ENCODE measurements at regions not wholly inside any gene's neighbourhood (a gene's known extent, or its start where the extent isn't known, plus 50 kb on each side); places are given as distances from the start of the nearest gene placed in this dataset.

GRCh38 chr12:111029305-111029704, 108.9 kb upstream of the MYL2 start:
- in situ Hi-C loops (cut with HindIII; ENCODE audit: low pct_ligation_motif_present, low sequenced_read_pairs): no loop called here
- TF ChIP-seq, protein P1, sequence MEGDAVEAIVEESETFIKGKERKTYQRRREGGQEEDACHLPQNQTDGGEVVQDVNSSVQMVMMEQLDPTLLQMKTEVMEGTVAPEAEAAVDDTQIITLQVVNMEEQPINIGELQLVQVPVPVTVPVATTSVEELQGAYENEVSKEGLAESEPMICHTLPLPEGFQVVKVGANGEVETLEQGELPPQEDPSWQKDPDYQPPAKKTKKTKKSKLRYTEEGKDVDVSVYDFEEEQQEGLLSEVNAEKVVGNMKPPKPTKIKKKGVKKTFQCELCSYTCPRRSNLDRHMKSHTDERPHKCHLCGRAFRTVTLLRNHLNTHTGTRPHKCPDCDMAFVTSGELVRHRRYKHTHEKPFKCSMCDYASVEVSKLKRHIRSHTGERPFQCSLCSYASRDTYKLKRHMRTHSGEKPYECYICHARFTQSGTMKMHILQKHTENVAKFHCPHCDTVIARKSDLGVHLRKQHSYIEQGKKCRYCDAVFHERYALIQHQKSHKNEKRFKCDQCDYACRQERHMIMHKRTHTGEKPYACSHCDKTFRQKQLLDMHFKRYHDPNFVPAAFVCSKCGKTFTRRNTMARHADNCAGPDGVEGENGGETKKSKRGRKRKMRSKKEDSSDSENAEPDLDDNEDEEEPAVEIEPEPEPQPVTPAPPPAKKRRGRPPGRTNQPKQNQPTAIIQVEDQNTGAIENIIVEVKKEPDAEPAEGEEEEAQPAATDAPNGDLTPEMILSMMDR (IDR thresholded peaks at IDR 0.05; ENCODE audit: low read depth, low read length, missing control alignments): no peak
- no peak for DNase-seq
- peaks cover 28% of the 10 kb centered on the region for H3K27me3 ChIP-seq (replicated peaks)
- no peak overlapping the region for H3K27ac ChIP-seq
- H3K4me3 ChIP-seq (ENCODE audit: low read depth, low read length): no peak overlapping the region
- no peaks in the 10 kb centered on the region for H3K36me3 ChIP-seq (replicated peaks)

GRCh38 chr12:111028830-111029229, 108.5 kb upstream of the MYL2 start:
- Histone ChIP-seq H3K4me3 (ENCODE audit: low read depth, low read length) (no peak overlapping the region), H3K27ac (no peak overlapping the region), H3K36me3 (replicated peaks) (no peaks in the 10 kb centered on the region), H3K27me3 (replicated peaks) (peaks cover 27% of the 10 kb centered on the region)
- TF ChIP-seq, protein P1 (IDR thresholded peaks at IDR 0.05; ENCODE audit: low read depth, low read length, missing control alignments): no peak
- in situ Hi-C loops (cut with HindIII; ENCODE audit: low pct_ligation_motif_present, low sequenced_read_pairs): no loop called here
- DNase-seq: no peak

DNA sequence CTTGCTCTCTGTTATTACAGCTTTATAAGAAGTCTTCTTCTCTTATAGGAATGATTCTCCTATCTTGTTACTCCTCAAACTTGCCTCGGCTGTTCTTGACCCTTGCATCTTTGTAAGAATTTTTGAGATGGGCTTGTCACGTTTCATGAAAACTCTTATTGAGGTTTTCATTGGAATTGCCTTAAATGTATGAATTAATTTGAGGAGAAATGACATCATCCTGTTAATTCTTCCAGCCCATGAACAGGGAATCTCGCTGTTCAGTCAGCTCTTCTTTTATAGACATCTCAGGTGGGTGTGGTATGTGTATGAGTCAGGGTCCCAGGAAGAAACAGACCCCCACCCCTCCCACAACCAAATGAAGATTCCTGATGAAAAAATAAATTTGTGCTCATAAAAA, 107.1 kb upstream of the MYL2 start:
- no peaks in the 10 kb centered on the region for H3K36me3 ChIP-seq (replicated peaks)
- in situ Hi-C loops (cut with HindIII; ENCODE audit: low pct_ligation_motif_present, low sequenced_read_pairs): no loop called here
- no peak for DNase-seq
- TF ChIP-seq, protein P1 (IDR thresholded peaks at IDR 0.05; ENCODE audit: low read depth, low read length, missing control alignments): no peak
- H3K27me3 ChIP-seq (replicated peaks): peaks cover 17% of the 10 kb centered on the region
- no peak overlapping the region for H3K4me3 ChIP-seq (ENCODE audit: low read depth, low read length)
- H3K27ac ChIP-seq: no peak overlapping the region

GRCh38 chr12:111025792-111026430, 105.5 kb upstream of the MYL2 start:
- no peaks in the 10 kb centered on the region for H3K36me3 ChIP-seq (replicated peaks)
- no peak overlapping the region for H3K4me3 ChIP-seq (ENCODE audit: low read depth, low read length)
- peaks cover 12% of the 10 kb centered on the region for H3K27me3 ChIP-seq (replicated peaks)
- H3K27ac ChIP-seq: no peak overlapping the region
- in situ Hi-C loops (cut with HindIII; ENCODE audit: low pct_ligation_motif_present, low sequenced_read_pairs): no loop called here
- TF ChIP-seq, protein P1 (IDR thresholded peaks at IDR 0.05; ENCODE audit: low read depth, low read length, missing control alignments): no peak
- no peak for DNase-seq

- Histone ChIP-seq H3K4me3 (ENCODE audit: low read depth, low read length) (no peak overlapping the region), H3K27ac (no peak overlapping the region), H3K27me3 (replicated peaks) (peaks cover 6% of the 10 kb centered on the region), H3K36me3 (replicated peaks) (no peaks in the 10 kb centered on the region)
- in situ Hi-C loops (cut with HindIII; ENCODE audit: low pct_ligation_motif_present, low sequenced_read_pairs): no loop called here
- TF ChIP-seq, protein P1 (IDR thresholded peaks at IDR 0.05; ENCODE audit: low read depth, low read length, missing control alignments): no peak
- no peak for DNase-seq
Measured at GRCh38 chr12:111025301-111025700, 104.9 kb upstream of the MYL2 start.

Data from brain microvascular endothelial cell (primary cell).